HG03060 (cell line): ENCODE measurements at regions not wholly inside any gene's neighbourhood (a gene's known extent, or its start where the extent isn't known, plus 50 kb on each side); places are given as distances from the start of the nearest gene placed in this dataset.

Source experiments
- ATAC-seq: cut with Tn5 transposase; IDR thresholded peaks from one replicate; pipeline ENCODE4 v1.9.1; 2021; ENCODE audit warnings: low read depth, moderate number of reproducible peaks; ENCODE audit not compliant: unreplicated experiment

DNA sequence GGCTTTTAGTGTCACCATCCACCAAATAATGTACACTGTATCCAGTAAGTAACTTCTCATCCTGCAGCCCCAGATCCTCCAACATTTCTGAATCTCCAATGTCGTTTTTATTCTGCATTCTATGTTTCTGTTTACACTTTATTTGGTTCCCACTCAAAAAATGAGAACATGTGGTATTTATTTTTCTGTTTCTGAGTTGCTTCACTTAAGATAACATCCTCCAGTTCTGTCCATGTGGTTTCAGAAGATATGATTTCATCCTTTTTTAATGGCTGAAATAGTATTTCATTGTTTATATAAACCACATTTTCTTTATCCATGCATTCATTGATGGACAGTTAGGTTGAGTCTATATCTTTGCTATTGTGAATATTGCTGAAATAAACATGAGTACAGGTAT lies 677.3 kb upstream of the FTMT start:
- no peak for ATAC-seq

DNA sequence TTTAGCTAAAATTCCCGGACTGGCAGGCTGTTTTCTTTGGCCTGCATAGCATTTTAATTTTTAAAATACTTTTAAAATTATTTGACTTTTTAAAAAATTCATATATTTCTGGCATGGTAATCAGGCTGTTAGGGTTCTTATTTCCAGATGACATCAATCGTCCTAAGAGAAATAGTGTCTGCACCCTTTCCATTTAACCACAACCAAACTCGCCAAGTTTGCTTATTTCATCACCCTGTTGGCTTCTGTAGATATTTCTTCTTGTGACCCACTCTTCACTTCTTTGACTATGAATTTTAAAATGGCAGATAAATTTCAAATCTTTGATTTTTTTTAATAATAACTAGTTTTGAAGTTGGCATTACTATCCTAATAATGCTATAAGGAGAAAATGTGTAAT lies 675.7 kb upstream of the FTMT start:
- ATAC-seq = no peak

DNA sequence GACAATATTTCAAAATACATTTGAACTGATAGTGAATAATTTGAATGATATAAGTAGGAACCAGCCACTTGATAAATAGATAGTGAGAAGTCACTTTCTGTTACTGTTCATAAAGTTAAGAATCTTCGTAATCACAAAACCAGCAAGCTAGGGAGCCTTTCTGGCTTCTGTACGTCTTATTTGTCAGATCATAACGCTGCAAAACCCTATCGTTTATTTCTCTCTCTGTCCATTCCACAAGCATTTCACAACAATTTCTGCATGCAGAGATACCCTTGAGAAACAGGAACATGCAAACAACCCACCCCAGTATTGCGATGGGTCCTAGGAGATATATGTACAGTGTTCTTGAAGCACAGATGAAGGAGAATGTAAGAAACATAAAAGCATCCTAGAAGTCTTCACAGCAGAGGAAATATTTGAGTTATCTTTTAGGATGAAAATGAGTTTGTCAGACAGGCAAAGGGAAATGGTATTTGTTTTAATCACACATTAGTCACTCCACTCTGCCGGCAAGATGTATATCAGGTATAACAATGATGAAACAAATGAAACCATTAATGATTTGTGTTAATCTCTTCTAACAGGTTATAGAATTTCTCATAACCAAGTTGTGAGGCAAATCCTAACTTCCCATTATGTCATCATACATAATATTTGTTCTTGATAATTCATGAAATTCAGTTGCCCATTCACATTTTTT lies 668.7 kb upstream of the FTMT start:
- ATAC-seq = no peak

DNA sequence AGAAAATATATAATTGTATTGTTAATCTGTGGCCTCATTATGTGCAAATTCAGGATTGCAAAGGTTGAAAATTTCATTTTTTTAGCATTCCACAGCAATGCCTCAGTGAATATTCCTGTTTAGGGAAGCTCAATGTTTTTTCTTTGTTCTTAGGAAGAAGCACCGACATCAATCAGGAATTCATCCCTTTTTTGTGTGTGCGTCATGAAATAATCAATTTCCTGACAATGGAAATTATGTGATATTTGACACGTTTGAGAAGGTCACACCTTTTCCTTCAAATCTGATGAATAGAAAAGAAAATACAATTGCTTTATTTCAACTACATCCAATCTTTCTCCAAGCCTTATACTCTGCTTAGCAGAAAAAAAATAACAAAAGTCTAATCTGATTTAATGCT lies 662.8 kb upstream of the FTMT start:
- no peak for ATAC-seq

DNA sequence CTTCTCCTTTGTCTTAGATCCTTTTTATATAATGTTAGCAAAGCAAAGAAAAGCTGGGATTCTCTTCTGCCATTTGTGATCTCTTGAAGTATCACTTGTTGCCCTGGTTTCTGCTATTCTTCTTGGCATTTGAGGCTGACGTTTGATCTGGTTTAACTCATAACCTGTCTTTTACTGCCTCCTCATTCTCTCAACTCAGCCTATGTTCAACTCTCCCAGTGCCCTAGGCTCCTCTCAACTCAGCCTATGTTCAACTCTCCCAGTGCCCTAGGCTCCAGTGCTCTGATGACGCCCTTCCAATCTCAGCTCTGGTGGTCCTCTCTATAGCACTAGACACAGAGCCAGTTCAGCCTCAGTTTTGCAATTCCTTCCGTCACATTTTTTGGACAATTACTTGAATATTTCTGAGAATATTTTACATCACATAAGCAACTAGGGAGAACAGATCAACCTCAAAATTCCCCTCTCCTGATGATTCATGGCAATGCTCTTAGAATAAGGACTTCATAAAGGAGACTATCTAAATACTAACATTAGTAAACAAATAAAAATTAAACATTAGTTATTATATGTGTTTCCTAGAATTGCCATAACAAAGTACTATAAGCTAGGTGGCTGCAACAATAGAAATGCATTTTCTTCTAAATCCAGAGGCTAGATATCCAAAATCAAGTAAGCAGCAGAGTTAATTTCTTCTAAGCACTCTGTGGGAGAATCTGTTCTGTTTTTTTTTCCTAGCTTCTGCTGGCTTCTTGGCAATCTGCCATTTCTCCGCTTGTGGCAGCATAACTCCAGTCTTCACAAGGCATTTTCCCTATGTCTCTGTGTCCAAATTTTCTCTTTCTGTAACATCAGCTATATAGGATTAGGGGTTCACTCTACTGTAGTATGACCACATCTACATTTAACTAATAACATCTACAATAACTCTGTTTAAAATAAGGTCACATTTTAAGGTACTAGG lies 662.1 kb upstream of the FTMT start:
- ATAC-seq = no peak

DNA sequence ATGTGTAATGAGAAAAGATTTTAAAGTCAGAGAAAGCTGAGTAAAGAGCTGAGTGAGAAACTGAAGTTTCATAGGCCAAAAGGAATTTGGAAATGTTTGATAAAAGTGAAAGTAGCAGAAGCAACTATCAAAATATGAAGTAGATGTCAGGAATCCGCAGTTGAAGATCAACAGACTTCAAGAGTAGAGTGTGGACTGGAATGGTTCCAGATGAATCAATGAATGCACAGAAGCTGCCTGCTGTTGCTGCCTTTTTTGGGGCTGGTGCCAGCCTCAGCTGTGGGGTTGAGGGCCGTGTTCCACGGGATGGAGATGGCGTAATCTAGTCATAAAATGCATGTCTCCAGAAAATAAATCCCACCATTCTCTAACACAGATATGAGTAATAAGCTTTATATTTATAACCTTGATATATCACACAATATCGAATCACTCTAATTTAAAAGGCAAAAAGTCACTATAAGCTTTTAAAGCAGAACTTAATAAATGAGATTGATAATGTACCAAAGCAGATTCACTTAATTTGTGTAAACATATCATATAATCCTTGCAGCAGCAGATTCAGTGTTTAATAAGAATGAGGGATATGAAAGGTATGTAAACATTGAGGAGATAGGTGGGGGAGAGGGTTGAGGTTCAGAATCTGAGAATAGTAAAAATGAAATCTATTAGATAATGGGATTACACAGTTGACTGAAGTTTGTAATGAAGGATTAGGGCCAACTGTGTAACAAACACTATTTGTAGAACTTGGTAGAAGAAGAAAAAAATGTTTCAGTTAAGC lies 652.3 kb upstream of the FTMT start:
- no peak for ATAC-seq

DNA sequence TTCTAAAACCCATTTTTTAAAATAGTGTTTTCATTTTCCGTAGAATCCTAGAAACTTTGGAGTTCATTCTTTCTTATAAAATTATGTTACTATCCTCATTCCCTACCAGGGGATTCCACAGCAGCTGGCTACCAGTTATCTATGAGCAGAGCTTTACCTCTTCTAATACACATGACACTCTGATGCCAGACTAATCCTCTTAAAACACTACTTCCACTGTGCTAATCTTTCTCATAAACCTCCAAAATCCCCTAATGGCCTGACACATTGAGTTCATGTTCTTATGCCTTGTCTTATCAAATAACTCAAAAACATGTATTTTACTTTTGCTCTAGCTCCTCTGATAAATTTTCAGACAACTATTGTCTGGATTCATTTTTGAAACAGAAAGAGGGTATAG lies 633.6 kb upstream of the FTMT start:
- ATAC-seq = no peak

DNA sequence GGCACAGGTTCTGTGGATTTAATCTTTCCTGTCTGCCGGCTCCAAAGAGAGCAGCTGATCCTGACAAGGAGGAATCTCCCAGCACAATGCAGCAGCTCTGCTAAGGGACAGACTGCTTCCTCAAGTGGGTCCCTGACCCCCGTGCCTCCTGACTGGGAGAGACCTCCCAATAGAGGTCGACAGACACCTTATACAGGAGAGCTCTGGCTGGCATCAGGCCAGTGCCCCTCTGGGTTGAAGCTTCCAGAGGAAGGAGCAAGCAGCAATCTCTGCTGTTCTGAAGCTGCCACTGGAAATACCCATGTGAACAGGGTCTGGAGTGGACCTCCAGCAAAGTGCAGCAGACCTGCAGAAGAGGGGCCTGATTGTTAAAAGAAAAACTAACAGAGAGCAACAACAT lies 630.2 kb upstream of the FTMT start:
- no peak for ATAC-seq

DNA sequence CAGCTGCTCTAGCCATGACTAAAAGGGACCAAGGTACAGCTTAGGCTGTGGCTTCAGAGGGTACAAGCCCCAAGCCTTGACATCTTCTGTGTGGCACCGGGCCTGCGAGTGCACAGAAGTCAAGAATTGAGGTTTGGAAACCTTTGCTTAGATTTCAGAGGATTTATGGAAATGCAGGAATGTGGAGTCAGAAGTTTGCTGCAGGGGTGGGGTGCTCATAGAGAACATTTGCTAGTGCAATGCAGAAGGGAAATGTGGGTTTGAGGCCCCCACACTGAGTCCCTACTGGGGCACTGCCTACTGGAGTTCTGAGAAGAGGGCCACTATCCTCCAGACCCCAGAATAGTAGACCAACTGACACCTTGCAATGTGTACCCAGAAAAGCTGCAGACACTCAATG lies 624.9 kb upstream of the FTMT start:
- ATAC-seq = no peak

DNA sequence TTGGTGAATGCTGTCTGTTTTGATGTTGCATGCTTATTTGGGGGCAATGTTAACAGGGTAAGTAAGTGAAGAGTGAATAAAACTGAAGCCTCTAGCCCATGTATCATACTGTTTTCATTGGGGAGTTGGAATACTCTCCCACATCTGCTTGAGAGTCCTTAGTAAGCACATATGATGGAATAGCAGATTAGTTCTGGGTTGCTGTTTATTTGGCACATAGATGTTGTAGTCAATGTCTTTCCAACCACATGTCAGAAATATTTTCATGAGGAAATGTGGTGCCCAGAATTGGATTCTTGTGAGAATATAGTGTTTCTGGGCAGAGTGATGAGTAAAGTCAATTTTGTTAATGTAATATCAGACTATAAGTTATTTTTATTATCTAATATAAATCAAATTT lies 611.7 kb upstream of the FTMT start:
- ATAC-seq = no peak

DNA sequence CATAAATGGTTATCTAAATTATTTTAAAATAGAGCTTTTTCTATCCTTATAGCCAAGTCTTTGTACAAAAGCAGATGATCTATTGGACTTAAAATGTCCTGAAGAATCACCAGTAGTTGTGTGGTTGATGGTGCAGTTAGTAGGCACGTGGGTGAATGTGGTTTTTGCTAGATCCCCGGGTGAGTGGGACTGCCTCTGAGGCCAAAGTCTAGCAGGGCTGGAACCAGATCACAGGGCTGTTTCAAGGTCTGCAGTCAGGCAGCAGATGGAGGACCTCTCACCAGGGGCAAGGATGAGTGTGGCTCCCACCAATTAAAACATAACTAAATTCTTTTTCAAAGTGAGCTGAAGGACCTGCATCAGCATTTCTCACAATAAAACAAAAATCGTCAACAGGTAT lies 604.7 kb upstream of the FTMT start:
- no peak for ATAC-seq

DNA sequence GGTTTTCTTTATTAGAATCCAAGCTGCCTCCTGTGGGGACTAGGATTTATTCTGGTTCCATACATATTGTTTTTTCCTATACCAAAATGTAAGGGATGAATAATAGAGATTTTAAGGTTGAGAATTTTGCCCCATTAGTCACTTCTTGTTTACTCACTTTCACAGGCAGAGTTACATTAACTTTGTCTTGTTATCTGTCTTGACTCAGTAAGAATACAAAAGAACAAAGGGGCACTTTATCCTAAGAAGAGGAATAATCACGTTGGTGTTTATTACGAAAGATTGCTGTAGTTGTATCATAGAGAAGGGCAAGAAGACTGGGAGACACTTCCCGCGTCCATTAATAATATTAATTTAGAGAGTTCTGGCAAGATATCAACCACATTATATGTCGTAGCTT lies 599.7 kb upstream of the FTMT start:
- ATAC-seq = no peak

DNA sequence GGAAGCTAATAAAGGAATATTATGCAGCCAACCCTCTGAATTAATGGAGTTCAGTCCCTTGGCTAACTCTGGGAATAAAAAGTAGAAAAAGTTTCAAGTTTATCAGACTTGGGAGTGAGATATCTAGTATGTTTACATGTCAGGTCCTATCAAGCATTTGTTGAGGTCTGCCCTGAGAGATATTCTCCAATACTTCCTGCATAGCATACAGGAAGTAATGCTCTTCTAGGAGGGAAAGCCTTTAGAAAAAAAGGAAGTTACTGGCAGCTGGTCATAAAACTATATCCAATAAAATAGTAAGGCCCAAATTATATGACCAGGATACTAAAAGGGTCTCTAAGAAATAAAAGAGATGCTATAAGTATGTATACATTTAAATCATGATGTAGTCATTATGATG lies 594.1 kb upstream of the FTMT start:
- no peak for ATAC-seq

DNA sequence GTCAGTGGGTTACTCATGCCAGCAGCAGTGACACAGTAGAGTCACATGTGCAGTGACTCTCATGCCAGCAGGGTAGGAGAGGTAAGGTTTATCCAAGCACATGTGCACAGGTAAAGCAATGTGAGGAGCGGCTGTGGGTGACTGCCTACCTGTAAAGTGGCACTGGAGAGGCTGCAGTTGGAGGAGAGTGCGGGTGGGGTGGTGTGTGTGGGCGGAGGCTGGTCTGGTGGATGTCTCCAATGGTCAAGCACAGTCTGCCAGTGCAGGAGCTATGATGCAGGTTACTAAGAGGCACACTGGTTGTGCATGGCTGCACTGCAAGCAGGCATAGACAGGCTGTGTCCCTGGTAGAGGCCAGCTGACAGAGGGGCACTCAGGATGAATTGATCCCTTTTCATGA lies 588.2 kb upstream of the FTMT start:
- ATAC-seq = no peak

DNA sequence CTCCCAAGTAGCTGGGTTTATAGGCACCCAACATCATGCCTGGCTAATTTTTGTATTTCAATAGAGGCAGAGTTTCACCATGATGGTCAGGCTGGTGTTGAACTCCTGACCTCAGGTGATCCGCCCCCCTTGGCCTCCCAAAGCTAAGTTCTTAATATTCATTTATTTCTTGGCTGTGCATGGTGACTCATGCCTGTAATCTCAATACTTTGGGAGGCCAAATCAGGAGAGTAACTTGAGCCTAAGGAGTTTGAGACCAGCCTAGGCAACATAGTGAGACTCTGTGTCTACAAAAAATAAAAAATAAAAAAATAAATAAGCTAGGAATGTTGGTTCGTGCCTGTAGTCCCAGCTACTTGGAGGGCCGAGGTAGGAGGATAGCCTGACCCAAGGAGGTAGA lies 587.1 kb upstream of the FTMT start:
- no peak for ATAC-seq

DNA sequence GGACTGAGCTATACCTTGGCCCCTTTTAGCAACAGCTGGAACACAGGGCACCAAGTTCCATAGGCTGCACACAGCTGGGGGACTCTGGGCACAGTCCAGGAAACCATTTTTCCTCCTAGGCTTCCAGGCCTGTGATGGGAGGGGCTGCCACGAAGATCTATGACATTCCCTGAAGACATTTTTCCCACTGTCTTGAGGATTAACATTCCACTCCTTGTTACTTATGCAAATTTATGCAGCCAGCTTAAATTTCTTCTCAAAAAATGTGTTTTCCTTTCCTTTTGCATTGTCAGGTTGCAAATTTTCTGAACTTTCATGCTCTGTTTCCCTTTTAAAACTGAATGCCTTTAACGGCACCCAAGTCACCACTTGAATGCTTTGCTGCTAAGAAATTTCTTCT lies 580.1 kb upstream of the FTMT start:
- no peak for ATAC-seq

DNA sequence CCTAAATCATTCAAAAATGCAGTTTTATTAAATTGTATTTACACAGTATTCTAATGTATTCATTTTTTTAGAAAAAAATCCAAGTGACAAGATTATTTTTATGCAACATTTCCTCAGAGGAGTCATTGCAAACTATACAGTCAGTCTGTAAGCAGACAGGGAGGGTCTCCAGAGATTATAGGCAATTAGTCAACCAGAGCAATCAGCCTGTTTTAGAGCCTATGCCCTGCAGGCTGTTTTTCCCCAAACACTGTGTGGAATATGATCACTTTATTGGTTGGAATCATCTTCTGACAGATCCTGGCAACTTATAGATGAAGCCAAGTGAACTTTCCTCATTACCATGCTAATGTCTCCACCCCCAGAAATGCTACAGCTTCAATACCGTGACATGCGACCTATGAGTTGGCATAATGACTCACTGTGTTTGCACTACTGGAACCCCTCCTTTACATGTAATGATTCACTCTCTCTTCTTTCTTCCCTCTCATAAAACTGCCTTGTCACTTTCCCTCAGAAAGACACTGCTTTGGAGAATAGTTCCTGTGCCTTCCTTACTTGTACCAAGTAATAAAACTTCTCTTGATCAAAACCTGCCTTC lies 577.7 kb upstream of the FTMT start:
- ATAC-seq = no peak

DNA sequence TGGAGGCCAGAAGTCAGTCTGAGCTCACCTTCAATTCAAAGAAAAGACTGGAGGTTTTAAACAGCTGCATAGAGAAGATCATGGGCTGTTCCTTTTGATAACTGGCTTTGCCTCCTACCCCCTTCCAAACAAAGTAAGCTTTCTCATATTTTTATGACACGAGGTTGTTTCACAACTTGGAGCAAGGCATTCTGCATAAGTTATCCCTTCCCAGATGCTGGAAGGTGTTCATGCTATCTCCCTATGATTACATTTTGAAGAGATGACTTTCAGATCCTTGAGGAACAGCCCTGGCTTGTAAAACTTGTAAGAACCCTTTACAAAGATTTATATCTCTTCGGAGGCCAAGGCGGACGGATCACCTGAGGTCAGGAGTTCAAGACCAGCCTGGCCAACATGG lies 571.9 kb upstream of the FTMT start:
- no peak for ATAC-seq

DNA sequence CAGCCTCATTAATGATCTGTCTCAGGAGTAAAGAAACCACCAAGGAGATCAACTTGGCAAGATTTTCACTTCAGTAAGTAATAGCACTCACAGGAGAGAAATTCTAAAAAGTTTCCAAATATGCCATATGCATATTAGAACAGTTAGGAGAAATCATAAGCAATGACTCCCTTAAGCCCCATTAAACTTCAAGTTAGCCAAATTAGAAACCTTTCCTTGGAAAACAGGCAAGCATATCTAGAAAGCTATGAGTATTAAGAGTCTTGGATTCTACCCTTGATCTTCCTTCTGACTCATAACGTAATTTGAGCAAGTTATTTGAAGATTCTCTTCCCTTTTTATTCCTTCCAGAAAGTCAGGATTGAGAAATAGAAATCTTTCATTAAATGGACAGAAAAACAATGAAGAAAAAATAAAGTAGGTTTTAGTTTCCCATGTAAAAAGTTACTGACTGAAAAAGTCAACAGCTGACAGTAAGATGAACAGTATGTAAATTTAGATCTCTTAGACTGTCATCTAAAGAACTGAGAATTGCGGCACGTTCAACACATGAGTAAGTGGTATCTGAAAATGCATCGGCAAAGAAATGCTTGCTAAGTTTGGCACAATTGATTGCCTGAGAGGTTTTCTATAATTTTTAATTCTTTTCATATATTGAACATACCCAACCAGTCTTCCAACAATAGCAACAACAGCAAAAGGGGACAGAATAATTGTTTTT lies 565.7 kb upstream of the FTMT start:
- ATAC-seq = no peak

DNA sequence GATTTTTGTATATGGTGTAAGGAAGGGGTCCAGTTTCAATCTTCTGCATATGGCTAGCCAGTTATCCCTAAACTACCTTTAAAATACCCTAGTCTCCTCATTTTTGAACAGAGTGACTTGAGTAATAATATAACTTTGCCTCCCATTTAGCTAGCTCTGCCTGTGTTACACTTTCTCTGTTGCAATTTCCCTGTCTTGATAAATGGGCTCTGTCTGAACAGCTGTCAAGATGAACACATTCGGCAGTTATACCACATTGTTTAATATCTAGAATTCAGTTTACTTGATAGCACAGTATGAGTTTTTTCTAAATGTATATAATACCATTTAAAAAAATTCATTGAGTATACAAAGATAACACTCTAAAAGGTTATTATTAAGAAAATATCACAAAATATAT lies 562.9 kb upstream of the FTMT start:
- no peak for ATAC-seq
